ENCODE measurements at regions not wholly inside any gene's neighbourhood (a gene's known extent, or its start where the extent isn't known, plus 50 kb on each side); places are given as distances from the start of the nearest gene placed in this dataset.

DNA sequence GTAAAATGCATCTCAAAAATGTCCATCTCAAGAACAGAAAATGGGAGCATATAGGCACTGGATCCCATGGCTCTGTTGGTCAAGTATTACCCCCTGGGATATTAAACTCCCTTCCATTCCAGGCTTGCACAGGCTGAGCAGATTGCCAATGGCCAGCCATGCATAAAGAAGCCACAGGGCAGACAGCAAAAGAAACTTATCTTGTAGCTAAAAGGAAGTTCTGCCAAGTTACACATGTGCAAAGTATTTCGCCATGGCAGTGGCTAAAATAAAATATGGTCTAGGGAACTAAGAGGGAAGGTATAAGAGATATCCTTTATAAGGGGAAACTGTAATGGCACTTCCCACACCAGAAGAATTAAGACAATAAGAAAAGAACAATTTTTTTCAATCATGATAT lies 415.6 kb upstream of the BTBD3 start:
- Histone ChIP-seq H4K20me1 (ENCODE audit: control insufficient read depth, insufficient read depth) (no peaks in the 10 kb centered on the region), H3K79me2 (ENCODE audit: control insufficient read depth, insufficient read depth, low read length) (no peaks in the 10 kb centered on the region), H3K36me3 (ENCODE audit: control insufficient read depth in 2 of 2, insufficient read depth in 2 of 2, low read length in 1 of 2) (no peaks in the 10 kb centered on the region), H3K4me3 (no peak overlapping the region), H3K27me3 (replicated peaks in 1 of 2; ENCODE audit: control insufficient read depth in 2 of 2, insufficient read depth in 2 of 2, low read length in 1 of 2) (no peaks in the 10 kb centered on the region), H3K9me3 (replicated peaks; ENCODE audit: control insufficient read depth, insufficient read depth, low read length) (no peaks in the 10 kb centered on the region), H3K4me1 (ENCODE audit: control insufficient read depth, insufficient read depth, low read length) (no peaks in the 10 kb centered on the region), H3K9ac (ENCODE audit: control insufficient read depth, insufficient read depth, low read length) (no peak overlapping the region), H2AFZ (ENCODE audit: control insufficient read depth, low read depth, low read length) (no peak overlapping the region), H3K4me2 (ENCODE audit: control insufficient read depth, insufficient read depth) (no peak overlapping the region), H3K27ac (ENCODE audit: control insufficient read depth, insufficient read depth) (no peak overlapping the region)
- intact Hi-C loops (cut with micrococcal nuclease; ENCODE audit: unreplicated experiment), result no loop called here
- no peak for FAIRE-seq
- POLR2A ChIA-PET, result no interaction called here
- in situ Hi-C loops (cut with MboI), result no loop called here
- no TSS peak for BruUV-seq (replicated peaks)
- TF ChIP-seq SREBF2 (IDR thresholded peaks at IDR 0.05; ENCODE audit: low read length) (no peak), POLR2A (IDR thresholded peaks at IDR 0.05; ENCODE audit: low read depth, low read length) (no peak), RELA (IDR thresholded peaks at IDR 0.05; ENCODE audit: borderline replicate concordance, partially characterized antibody) (no peak)
- TF ChIP-seq, protein P1, sequence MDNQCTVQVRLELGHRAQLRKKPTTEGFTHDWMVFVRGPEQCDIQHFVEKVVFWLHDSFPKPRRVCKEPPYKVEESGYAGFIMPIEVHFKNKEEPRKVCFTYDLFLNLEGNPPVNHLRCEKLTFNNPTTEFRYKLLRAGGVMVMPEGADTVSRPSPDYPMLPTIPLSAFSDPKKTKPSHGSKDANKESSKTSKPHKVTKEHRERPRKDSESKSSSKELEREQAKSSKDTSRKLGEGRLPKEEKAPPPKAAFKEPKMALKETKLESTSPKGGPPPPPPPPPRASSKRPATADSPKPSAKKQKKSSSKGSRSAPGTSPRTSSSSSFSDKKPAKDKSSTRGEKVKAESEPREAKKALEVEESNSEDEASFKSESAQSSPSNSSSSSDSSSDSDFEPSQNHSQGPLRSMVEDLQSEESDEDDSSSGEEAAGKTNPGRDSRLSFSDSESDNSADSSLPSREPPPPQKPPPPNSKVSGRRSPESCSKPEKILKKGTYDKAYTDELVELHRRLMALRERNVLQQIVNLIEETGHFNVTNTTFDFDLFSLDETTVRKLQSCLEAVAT (IDR thresholded peaks at IDR 0.05), result no peak
- RAD21 ChIA-PET (ENCODE audit: unreplicated experiment), result no interaction called here
- SMC1A ChIA-PET (ENCODE audit: uncharacterized antibody, unreplicated experiment), result no interaction called here
- DNase-seq (ENCODE audit: low read depth, low spot score), result no peak
- no peak for ATAC-seq
- CTCF ChIA-PET, result no interaction called here
- WGBS (ENCODE audit: insufficient coverage, insufficient replicate concordance, low lambda C conversion rate, missing lambda C conversion rate), result 29% methylated on average over 1 of the region's 1 CpG

DNA sequence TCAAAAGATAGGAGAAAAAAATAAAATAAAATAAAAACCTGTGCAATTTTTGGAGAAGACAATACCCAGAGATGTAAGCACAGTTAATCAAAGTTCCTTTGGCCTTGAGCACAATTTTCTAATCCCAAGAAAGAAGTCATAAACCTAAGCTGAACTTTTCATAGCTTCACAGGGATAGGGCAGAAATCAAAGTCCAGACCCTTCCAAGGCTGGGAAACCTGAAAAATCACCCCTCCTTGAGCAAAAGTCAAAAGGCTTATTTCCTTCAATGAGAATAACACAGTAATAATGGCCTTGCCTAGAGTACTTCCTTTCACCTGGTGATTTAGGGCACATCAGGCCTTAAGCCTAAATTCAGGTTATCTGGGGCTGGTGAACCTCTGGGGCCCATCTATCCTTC lies 415.0 kb upstream of the BTBD3 start:
- H3K4me1 ChIP-seq (ENCODE audit: control insufficient read depth, insufficient read depth, low read length), result no peaks in the 10 kb centered on the region
- no peak overlapping the region for H2AFZ ChIP-seq (ENCODE audit: control insufficient read depth, low read depth, low read length)
- H3K4me2 ChIP-seq (ENCODE audit: control insufficient read depth, insufficient read depth), result no peak overlapping the region
- ChIA-PET RAD21 (ENCODE audit: unreplicated experiment) (no interaction called here), CTCF (no interaction called here), SMC1A (ENCODE audit: uncharacterized antibody, unreplicated experiment) (no interaction called here), POLR2A (no interaction called here)
- no peak for FAIRE-seq
- no peaks in the 10 kb centered on the region for H3K9me3 ChIP-seq (replicated peaks; ENCODE audit: control insufficient read depth, insufficient read depth, low read length)
- no peak for ATAC-seq
- DNase-seq (ENCODE audit: low read depth, low spot score), result no peak
- in situ Hi-C loops (cut with MboI), result no loop called here
- BruUV-seq (replicated peaks), result no TSS peak
- intact Hi-C loops (cut with micrococcal nuclease; ENCODE audit: unreplicated experiment), result no loop called here
- H3K36me3 ChIP-seq (ENCODE audit: control insufficient read depth in 2 of 2, insufficient read depth in 2 of 2, low read length in 1 of 2), result no peaks in the 10 kb centered on the region
- H3K27ac ChIP-seq (ENCODE audit: control insufficient read depth, insufficient read depth), result no peak overlapping the region
- H3K27me3 ChIP-seq (replicated peaks in 1 of 2; ENCODE audit: control insufficient read depth in 2 of 2, insufficient read depth in 2 of 2, low read length in 1 of 2), result no peaks in the 10 kb centered on the region
- no peak overlapping the region for H3K9ac ChIP-seq (ENCODE audit: control insufficient read depth, insufficient read depth, low read length)
- H4K20me1 ChIP-seq (ENCODE audit: control insufficient read depth, insufficient read depth), result no peaks in the 10 kb centered on the region
- H3K79me2 ChIP-seq (ENCODE audit: control insufficient read depth, insufficient read depth, low read length), result no peaks in the 10 kb centered on the region
- no peak overlapping the region for H3K4me3 ChIP-seq
- TF ChIP-seq, protein P2, sequence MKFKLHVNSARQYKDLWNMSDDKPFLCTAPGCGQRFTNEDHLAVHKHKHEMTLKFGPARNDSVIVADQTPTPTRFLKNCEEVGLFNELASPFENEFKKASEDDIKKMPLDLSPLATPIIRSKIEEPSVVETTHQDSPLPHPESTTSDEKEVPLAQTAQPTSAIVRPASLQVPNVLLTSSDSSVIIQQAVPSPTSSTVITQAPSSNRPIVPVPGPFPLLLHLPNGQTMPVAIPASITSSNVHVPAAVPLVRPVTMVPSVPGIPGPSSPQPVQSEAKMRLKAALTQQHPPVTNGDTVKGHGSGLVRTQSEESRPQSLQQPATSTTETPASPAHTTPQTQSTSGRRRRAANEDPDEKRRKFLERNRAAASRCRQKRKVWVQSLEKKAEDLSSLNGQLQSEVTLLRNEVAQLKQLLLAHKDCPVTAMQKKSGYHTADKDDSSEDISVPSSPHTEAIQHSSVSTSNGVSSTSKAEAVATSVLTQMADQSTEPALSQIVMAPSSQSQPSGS (IDR thresholded peaks at IDR 0.05; ENCODE audit: low read length), result no peak
- TF ChIP-seq, protein P3, sequence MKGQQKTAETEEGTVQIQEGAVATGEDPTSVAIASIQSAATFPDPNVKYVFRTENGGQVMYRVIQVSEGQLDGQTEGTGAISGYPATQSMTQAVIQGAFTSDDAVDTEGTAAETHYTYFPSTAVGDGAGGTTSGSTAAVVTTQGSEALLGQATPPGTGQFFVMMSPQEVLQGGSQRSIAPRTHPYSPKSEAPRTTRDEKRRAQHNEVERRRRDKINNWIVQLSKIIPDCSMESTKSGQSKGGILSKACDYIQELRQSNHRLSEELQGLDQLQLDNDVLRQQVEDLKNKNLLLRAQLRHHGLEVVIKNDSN (IDR thresholded peaks at IDR 0.05; ENCODE audit: borderline replicate concordance, extremely low read length, insufficient read depth, low read depth, low read length), result no peak
- TF ChIP-seq, protein P4, sequence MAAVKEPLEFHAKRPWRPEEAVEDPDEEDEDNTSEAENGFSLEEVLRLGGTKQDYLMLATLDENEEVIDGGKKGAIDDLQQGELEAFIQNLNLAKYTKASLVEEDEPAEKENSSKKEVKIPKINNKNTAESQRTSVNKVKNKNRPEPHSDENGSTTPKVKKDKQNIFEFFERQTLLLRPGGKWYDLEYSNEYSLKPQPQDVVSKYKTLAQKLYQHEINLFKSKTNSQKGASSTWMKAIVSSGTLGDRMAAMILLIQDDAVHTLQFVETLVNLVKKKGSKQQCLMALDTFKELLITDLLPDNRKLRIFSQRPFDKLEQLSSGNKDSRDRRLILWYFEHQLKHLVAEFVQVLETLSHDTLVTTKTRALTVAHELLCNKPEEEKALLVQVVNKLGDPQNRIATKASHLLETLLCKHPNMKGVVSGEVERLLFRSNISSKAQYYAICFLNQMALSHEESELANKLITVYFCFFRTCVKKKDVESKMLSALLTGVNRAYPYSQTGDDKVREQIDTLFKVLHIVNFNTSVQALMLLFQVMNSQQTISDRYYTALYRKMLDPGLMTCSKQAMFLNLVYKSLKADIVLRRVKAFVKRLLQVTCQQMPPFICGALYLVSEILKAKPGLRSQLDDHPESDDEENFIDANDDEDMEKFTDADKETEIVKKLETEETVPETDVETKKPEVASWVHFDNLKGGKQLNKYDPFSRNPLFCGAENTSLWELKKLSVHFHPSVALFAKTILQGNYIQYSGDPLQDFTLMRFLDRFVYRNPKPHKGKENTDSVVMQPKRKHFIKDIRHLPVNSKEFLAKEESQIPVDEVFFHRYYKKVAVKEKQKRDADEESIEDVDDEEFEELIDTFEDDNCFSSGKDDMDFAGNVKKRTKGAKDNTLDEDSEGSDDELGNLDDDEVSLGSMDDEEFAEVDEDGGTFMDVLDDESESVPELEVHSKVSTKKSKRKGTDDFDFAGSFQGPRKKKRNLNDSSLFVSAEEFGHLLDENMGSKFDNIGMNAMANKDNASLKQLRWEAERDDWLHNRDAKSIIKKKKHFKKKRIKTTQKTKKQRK (IDR thresholded peaks at IDR 0.05; ENCODE audit: low read depth, low read length), result no peak
- TF ChIP-seq, protein P5, sequence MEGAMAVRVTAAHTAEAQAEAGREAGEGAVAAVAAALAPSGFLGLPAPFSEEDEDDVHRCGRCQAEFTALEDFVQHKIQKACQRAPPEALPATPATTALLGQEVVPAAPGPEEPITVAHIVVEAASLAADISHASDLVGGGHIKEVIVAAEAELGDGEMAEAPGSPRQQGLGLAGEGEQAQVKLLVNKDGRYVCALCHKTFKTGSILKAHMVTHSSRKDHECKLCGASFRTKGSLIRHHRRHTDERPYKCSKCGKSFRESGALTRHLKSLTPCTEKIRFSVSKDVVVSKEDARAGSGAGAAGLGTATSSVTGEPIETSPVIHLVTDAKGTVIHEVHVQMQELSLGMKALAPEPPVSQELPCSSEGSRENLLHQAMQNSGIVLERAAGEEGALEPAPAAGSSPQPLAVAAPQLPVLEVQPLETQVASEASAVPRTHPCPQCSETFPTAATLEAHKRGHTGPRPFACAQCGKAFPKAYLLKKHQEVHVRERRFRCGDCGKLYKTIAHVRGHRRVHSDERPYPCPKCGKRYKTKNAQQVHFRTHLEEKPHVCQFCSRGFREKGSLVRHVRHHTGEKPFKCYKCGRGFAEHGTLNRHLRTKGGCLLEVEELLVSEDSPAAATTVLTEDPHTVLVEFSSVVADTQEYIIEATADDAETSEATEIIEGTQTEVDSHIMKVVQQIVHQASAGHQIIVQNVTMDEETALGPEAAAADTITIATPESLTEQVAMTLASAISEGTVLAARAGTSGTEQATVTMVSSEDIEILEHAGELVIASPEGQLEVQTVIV (IDR thresholded peaks at IDR 0.05; ENCODE audit: borderline replicate concordance, partially characterized antibody), result no peak

All from GM12878 (cell line).